H1 (cell line): ENCODE measurements at regions not wholly inside any gene's neighbourhood (a gene's known extent, or its start where the extent isn't known, plus 50 kb on each side); places are given as distances from the start of the nearest gene placed in this dataset.

Source experiments
- CTCF ChIA-PET: fragments of 300-600 bp; sonication (Branson Sonifier 250); formaldehyde crosslinking; loops from one replicate; lab custom pipeline; 2021; ENCODE audit not compliant: partially characterized antibody; lab: Charles Lee
- POLR2A ChIA-PET: fragments of 300-600 bp; sonication (Branson Sonifier 250); formaldehyde crosslinking; loops from one replicate; lab custom pipeline; 2021; ENCODE audit warnings: inconsistent platforms; ENCODE audit not compliant: partially characterized antibody; lab: Charles Lee
- DNase-seq, 2 experiments: peaks; one replicate each; pipeline versions ENCODE4 v3.0.0 to v3.0.0-alpha.2; 2010 to 2022; ENCODE audit warnings: low spot score in 2 of 2, low read depth in 1 of 2, mixed read lengths in 1 of 2
- FAIRE-seq: peaks from 2 replicates; lab custom pipeline; 2011; peaks lifted over from hg19 to GRCh38; lab: Jason Lieb, UNC
- H2AFZ ChIP-seq: 2 replicates; pipeline ENCODE4 v1.8.1; 2012; ENCODE audit warnings: low read length, inconsistent platforms
- H2AK5ac ChIP-seq: 2 replicates; pipeline ENCODE4 v1.6.1; 2013; ENCODE audit warnings: low read depth, low read length
- H2BK120ac ChIP-seq: replicated peaks from 2 replicates; pipeline ENCODE3; 2013; ENCODE audit warnings: low read depth, low read length, inconsistent platforms
- H2BK12ac ChIP-seq: 2 replicates; pipeline ENCODE4 v1.6.1; 2013; ENCODE audit warnings: low read depth, low read length
- H2BK15ac ChIP-seq: 2 replicates; pipeline ENCODE4 v1.6.1; 2013; ENCODE audit warnings: low read length
- H2BK20ac ChIP-seq: 2 replicates; pipeline ENCODE4 v1.6.1; 2013; ENCODE audit warnings: low read length
- H2BK5ac ChIP-seq: 2 replicates; pipeline ENCODE4 v1.6.1; 2013; ENCODE audit warnings: low read depth, low read length
- H3K14ac ChIP-seq: 2 replicates; pipeline ENCODE4 v1.6.1; 2013; ENCODE audit warnings: inconsistent platforms; ENCODE audit not compliant: insufficient read length
- H3K18ac ChIP-seq: 2 replicates; pipeline ENCODE4 v1.6.1; 2013; ENCODE audit warnings: low read length; ENCODE audit errors: extremely low read depth
- H3K23ac ChIP-seq: 2 replicates; pipeline ENCODE4 v1.6.1; 2013; ENCODE audit warnings: inconsistent platforms; ENCODE audit not compliant: insufficient read length
- H3K23me2 ChIP-seq: 2 replicates; pipeline ENCODE4 v1.6.1; 2013; ENCODE audit warnings: low read depth, low read length
- H3K27ac ChIP-seq: 2 replicates; pipeline ENCODE4 v1.6.1; 2011; ENCODE audit warnings: low read depth, low read length, inconsistent platforms
- H3K27me3 ChIP-seq, 4 experiments: replicated peaks in 1 of 4; 1 replicate in 1 of 4; 2 replicates in 3 of 4; pipeline versions ENCODE4 v1.6.1 to v1.8.1; 2011 to 2013; ENCODE audit warnings: low read length in 3 of 4, mild to moderate bottlenecking in 3 of 4, inconsistent platforms in 2 of 4, mixed read lengths in 2 of 4, moderate library complexity in 1 of 4; ENCODE audit not compliant: control insufficient read depth in 3 of 4, insufficient read depth in 3 of 4; ENCODE audit errors: extremely low read depth in 1 of 4
- H3K36me3 ChIP-seq, 4 experiments: 2 replicates each; pipeline versions ENCODE4 v1.6.1 to v1.8.1; 2011 to 2013; ENCODE audit warnings: mild to moderate bottlenecking in 4 of 4, low read length in 3 of 4, moderate library complexity in 2 of 4, control low read depth in 1 of 4, inconsistent platforms in 1 of 4; ENCODE audit not compliant: insufficient read depth in 4 of 4, control insufficient read depth in 2 of 4
- H3K4ac ChIP-seq: replicated peaks from 2 replicates; pipeline ENCODE3; 2013; ENCODE audit warnings: low read length, low read depth, mixed read lengths, inconsistent platforms; ENCODE audit not compliant: insufficient read length
- H3K4me1 ChIP-seq, 4 experiments: replicated peaks in 1 of 4; 1 replicate in 1 of 4; 2 replicates in 3 of 4; pipeline versions ENCODE4 v1.6.1 to v1.8.1; 2011 to 2013; ENCODE audit warnings: low read length in 3 of 4, inconsistent platforms in 2 of 4, mixed read lengths in 1 of 4; ENCODE audit not compliant: insufficient read depth in 4 of 4, control insufficient read depth in 3 of 4
- H3K4me2 ChIP-seq, 2 experiments: 2 replicates each; pipeline versions ENCODE4 v1.6.1 to v1.8.1; 2011 to 2013; ENCODE audit warnings: low read depth in 2 of 2, low read length in 2 of 2, control low read depth in 1 of 2, inconsistent platforms in 1 of 2, mild to moderate bottlenecking in 1 of 2; ENCODE audit not compliant: insufficient read depth in 1 of 2
- H3K4me3 ChIP-seq, 4 experiments: fragments of 200-600, 300-600 bp in 1 of 4; sonication (generic), shearing (Covaris generic), sonication (Bioruptor Twin) in 1 of 4; 2 replicates each; pipeline versions ENCODE4 v1.5.1 to v1.8.1; 2011 to 2016; ENCODE audit warnings: low read length in 4 of 4, low read depth in 3 of 4, control low read depth in 2 of 4, inconsistent platforms in 2 of 4, mild to moderate bottlenecking in 2 of 4, mixed read lengths in 1 of 4, moderate library complexity in 1 of 4; ENCODE audit not compliant: insufficient read depth in 2 of 4; ENCODE audit errors: extremely low read depth in 1 of 4
- H3K56ac ChIP-seq: replicated peaks from 2 replicates; pipeline ENCODE3; 2013; ENCODE audit warnings: low read depth, mild to moderate bottlenecking, mixed read lengths, low read length, inconsistent platforms; ENCODE audit not compliant: insufficient read length
- H3K79me1 ChIP-seq: 2 replicates; pipeline ENCODE4 v1.6.1; 2013; ENCODE audit warnings: low read depth, low read length, control low read depth
- H3K79me2 ChIP-seq, 2 experiments: 2 replicates each; pipeline versions ENCODE4 v1.6.1 to v1.8.1; 2012 to 2013; ENCODE audit warnings: low read length in 2 of 2, mild to moderate bottlenecking in 2 of 2, inconsistent platforms in 1 of 2; ENCODE audit not compliant: insufficient read depth in 2 of 2, control insufficient read depth in 1 of 2
- H3K9ac ChIP-seq, 4 experiments: replicated peaks in 1 of 4; 1 replicate in 1 of 4; 2 replicates in 3 of 4; pipeline versions ENCODE4 v1.6.1 to v1.8.1; 2011 to 2013; ENCODE audit warnings: low read depth in 3 of 4, low read length in 3 of 4, control low read depth in 2 of 4, mild to moderate bottlenecking in 2 of 4, moderate library complexity in 2 of 4, inconsistent platforms in 1 of 4; ENCODE audit errors: extremely low read depth in 1 of 4
- H3K9me3 ChIP-seq, 2 experiments: 2 replicates each; pipeline versions ENCODE4 v1.6.1 to v1.8.1; 2012 to 2013; ENCODE audit warnings: mild to moderate bottlenecking in 2 of 2, moderate library complexity in 2 of 2, control low read depth in 1 of 2, inconsistent platforms in 1 of 2, low read depth in 1 of 2, low read length in 1 of 2, mixed read lengths in 1 of 2; ENCODE audit not compliant: insufficient read depth in 2 of 2
- H4K20me1 ChIP-seq, 2 experiments: replicated peaks in 1 of 2; 2 replicates each; pipeline versions ENCODE3 to v1.8.1; 2011 to 2013; ENCODE audit warnings: inconsistent platforms in 2 of 2, low read length in 2 of 2, mild to moderate bottlenecking in 1 of 2; ENCODE audit not compliant: insufficient read depth in 2 of 2, control insufficient read depth in 1 of 2
- H4K5ac ChIP-seq: 2 replicates; pipeline ENCODE4 v1.6.1; 2013; ENCODE audit warnings: low read length, low read depth, mixed read lengths, inconsistent platforms; ENCODE audit not compliant: insufficient read length
- H4K8ac ChIP-seq: 2 replicates; pipeline ENCODE4 v1.8.0; 2013; ENCODE audit warnings: mild to moderate bottlenecking, moderate library complexity, low read length, inconsistent platforms; ENCODE audit not compliant: insufficient read depth; ENCODE audit errors: extremely low read depth
- H4K91ac ChIP-seq: replicated peaks from 2 replicates; pipeline ENCODE3; 2013; ENCODE audit warnings: low read length, mixed read lengths, inconsistent platforms; ENCODE audit not compliant: insufficient read length
- CTCF ChIP-seq, 3 experiments: IDR thresholded peaks; 1 replicate in 2 of 3; 2 replicates in 1 of 3; pipeline versions ENCODE4 v1.5.1 to v1.6.1; 2011; ENCODE audit warnings: low read length in 3 of 3, mild to moderate bottlenecking in 3 of 3, inconsistent platforms in 2 of 3, low read depth in 1 of 3, moderate library complexity in 1 of 3; ENCODE audit not compliant: insufficient read depth in 1 of 3; ENCODE audit errors: control extremely low read depth in 1 of 3
- NANOG ChIP-seq: IDR thresholded peaks from 2 replicates; pipeline ENCODE4 v1.6.1; 2011; ENCODE audit warnings: low read length, low read depth, mild to moderate bottlenecking, inconsistent platforms; ENCODE audit not compliant: insufficient read depth, poor library complexity, severe bottlenecking
- RAD21 ChIP-seq, 2 experiments: IDR thresholded peaks in 1 of 2; conservative IDR thresholded peaks in 1 of 2; 2 replicates each; pipeline ENCODE4 v1.6.1; 2011; ENCODE audit warnings: low read depth in 2 of 2, low read length in 2 of 2, improper control_type of control experiment in 1 of 2, inconsistent platforms in 1 of 2, mild to moderate bottlenecking in 1 of 2, moderate library complexity in 1 of 2
- WGBS, 2 experiments: shearing (Covaris generic) in 1 of 2; methylation state at CpG; one replicate each; pipeline versions ENCODE4 v1.1.6 to v1.1.7; 2013 to 2015; ENCODE audit warnings: low lambda C conversion rate in 2 of 2, mixed read lengths in 2 of 2, inconsistent platforms in 1 of 2, low coverage in 1 of 2, missing lambda C conversion rate in 1 of 2; ENCODE audit not compliant: insufficient replicate concordance in 2 of 2, insufficient coverage in 1 of 2, insufficient read length in 1 of 2; ENCODE audit errors: extremely low coverage in 1 of 2, missing lambda C conversion rate in 1 of 2; 5-methylcytosine and 5-hydroxymethylcytosine counted together

- Histone ChIP-seq H2AK5ac (no peak overlapping the region), H3K56ac (no peak overlapping the region), H3K4me3 (no peak overlapping the region), H2BK15ac (0 out of 2 replicates have a peak overlapping the region, but pooled peaks have one; percentile 88), H3K79me2 (no peaks in the 10 kb centered on the region), H3K27ac (no peak overlapping the region), H2BK120ac (no peak overlapping the region), H3K4me2 (no peak overlapping the region), H4K20me1 (no peaks in the 10 kb centered on the region), H3K18ac (no peak overlapping the region), H3K9me3 (no peaks in the 10 kb centered on the region), H2BK5ac (no peak overlapping the region), H3K14ac (no peak overlapping the region), H2BK12ac (0 out of 2 replicates have a peak overlapping the region, but pooled peaks have one; percentile 41), H3K9ac (no peak overlapping the region), H4K5ac (no peak overlapping the region), H3K23me2 (no peaks in the 10 kb centered on the region), H3K23ac (no peak overlapping the region), H2AFZ (peak overlapping the region; percentile 97), H2BK20ac (no peak overlapping the region), H3K4me1 (no peaks in the 10 kb centered on the region; a peak in 2 of 7 replicates), H4K8ac (no peak overlapping the region), H3K4ac (no peak overlapping the region), H3K27me3 (no peaks in the 10 kb centered on the region), H3K36me3 (no peaks in the 10 kb centered on the region), H3K79me1 (no peaks in the 10 kb centered on the region), H4K91ac (no peak overlapping the region)
- ChIA-PET POLR2A (no interaction called here), CTCF (interaction anchor here (1.0 to 2.7 kb wide), 2 partner anchors 16 to 40 kb away, joined by 4 to 5 read pairs; no protein-coding TSS in a partner anchor)
- TF ChIP-seq NANOG (no peak), CTCF (IDR thresholded peaks at IDR 0.05; ENCODE audit: control extremely low read depth in 1 of 3, insufficient read depth in 1 of 3, low read depth in 1 of 3, low read length in 3 of 3) (peak in 2 of 3 experiments; percentile 66 to 71; a peak in 2 of 4 replicates), RAD21 (IDR thresholded peaks at IDR 0.05 in 1 of 2, conservative IDR thresholded peaks at IDR 0.05 in 1 of 2; ENCODE audit: low read depth in 2 of 2, low read length in 2 of 2) (peak; percentile 39 to 61)
- FAIRE-seq (peak; percentile 69), DNase-seq (peak; percentile 34 to 54)
- WGBS, 2 experiments: 81% methylated on average over 2 of the region's 2 CpGs; no CpG with 5 or more reads in 1 of the 2 experiments
Observed at GRCh38 chr11:97683733-97684132, 1293.9 kb downstream of the JRKL start.
